ENCODE measurements at regions not wholly inside any gene's neighbourhood (a gene's known extent, or its start where the extent isn't known, plus 50 kb on each side); places are given as distances from the start of the nearest gene placed in this dataset.

- Histone ChIP-seq H3K79me2 (ENCODE audit: control insufficient read depth, low read length) (no peaks in the 10 kb centered on the region), H4K20me1 (ENCODE audit: control insufficient read depth, insufficient read depth, low read depth, low read length) (no peaks in the 10 kb centered on the region), H3K9me3 (ENCODE audit: control insufficient read depth, insufficient read depth, low read length) (peaks cover 28% of the 10 kb centered on the region), H3K27me3 (ENCODE audit: control insufficient read depth, low read length) (no peaks in the 10 kb centered on the region), H3K4me2 (ENCODE audit: low read length) (peak overlapping the region; percentile 94), H3K9me2 (replicated peaks; ENCODE audit: control insufficient read depth, low read length) (no peaks in the 10 kb centered on the region), H3F3A (ENCODE audit: control insufficient read depth, insufficient read depth) (peaks cover 14% of the 10 kb centered on the region), H3K4me1 (ENCODE audit: control insufficient read depth, low read length) (peaks cover 55% of the 10 kb centered on the region), H3K4me3 (ENCODE audit: low read length) (peak overlapping the region; percentile 71), H3K36me3 (ENCODE audit: control insufficient read depth, low read length) (peaks cover 8% of the 10 kb centered on the region; the same call in 1 of the 2 replicates), H3K27ac (ENCODE audit: low read depth, low read length) (peak overlapping the region; percentile 96)
- TF ChIP-seq EZH2phosphoT487 (IDR thresholded peaks at IDR 0.05; ENCODE audit: borderline replicate concordance, low read length) (no peak), CTCF (IDR thresholded peaks at IDR 0.05; ENCODE audit: low read depth, low read length, poor library complexity, severe bottlenecking) (no peak)
Measured at GRCh38 chr15:88403351-88403791, 63.8 kb downstream of the MRPL46 start.

GRCh38 chr15:88401996-88402656 is 65.1 kb downstream of the MRPL46 start:
- no peaks in the 10 kb centered on the region for H4K20me1 ChIP-seq (ENCODE audit: control insufficient read depth, insufficient read depth, low read depth, low read length)
- H3K9me3 ChIP-seq (ENCODE audit: control insufficient read depth, insufficient read depth, low read length): peaks cover 28% of the 10 kb centered on the region
- peaks cover 55% of the 10 kb centered on the region for H3K4me1 ChIP-seq (ENCODE audit: control insufficient read depth, low read length)
- no peaks in the 10 kb centered on the region for H3K9me2 ChIP-seq (replicated peaks; ENCODE audit: control insufficient read depth, low read length)
- H3K36me3 ChIP-seq (ENCODE audit: control insufficient read depth, low read length): peaks cover 8% of the 10 kb centered on the region; the same call in 1 of the 2 replicates
- TF ChIP-seq EZH2phosphoT487 (IDR thresholded peaks at IDR 0.05; ENCODE audit: borderline replicate concordance, low read length): no peak
- TF ChIP-seq CTCF (IDR thresholded peaks at IDR 0.05; ENCODE audit: low read depth, low read length, poor library complexity, severe bottlenecking): no peak
- H3F3A ChIP-seq (ENCODE audit: control insufficient read depth, insufficient read depth): peaks cover 14% of the 10 kb centered on the region
- peak overlapping the region; percentile 96 for H3K27ac ChIP-seq (ENCODE audit: low read depth, low read length)
- peak overlapping the region; percentile 94 for H3K4me2 ChIP-seq (ENCODE audit: low read length)
- H3K27me3 ChIP-seq (ENCODE audit: control insufficient read depth, low read length): no peaks in the 10 kb centered on the region
- H3K4me3 ChIP-seq (ENCODE audit: low read length): peak overlapping the region; percentile 71
- no peaks in the 10 kb centered on the region for H3K79me2 ChIP-seq (ENCODE audit: control insufficient read depth, low read length)

GRCh38 chr15:88401251-88401995 is 65.8 kb downstream of the MRPL46 start:
- H3K4me1 ChIP-seq (ENCODE audit: control insufficient read depth, low read length): peaks cover 59% of the 10 kb centered on the region
- H3K4me3 ChIP-seq (ENCODE audit: low read length): peak overlapping the region; percentile 71
- peaks cover 14% of the 10 kb centered on the region for H3F3A ChIP-seq (ENCODE audit: control insufficient read depth, insufficient read depth)
- H4K20me1 ChIP-seq (ENCODE audit: control insufficient read depth, insufficient read depth, low read depth, low read length): no peaks in the 10 kb centered on the region
- peak overlapping the region; percentile 96 for H3K27ac ChIP-seq (ENCODE audit: low read depth, low read length)
- H3K27me3 ChIP-seq (ENCODE audit: control insufficient read depth, low read length): no peaks in the 10 kb centered on the region
- peaks cover 28% of the 10 kb centered on the region for H3K9me3 ChIP-seq (ENCODE audit: control insufficient read depth, insufficient read depth, low read length)
- no peaks in the 10 kb centered on the region for H3K9me2 ChIP-seq (replicated peaks; ENCODE audit: control insufficient read depth, low read length)
- H3K4me2 ChIP-seq (ENCODE audit: low read length): peak overlapping the region; percentile 94
- H3K36me3 ChIP-seq (ENCODE audit: control insufficient read depth, low read length): peaks cover 8% of the 10 kb centered on the region; the same call in 1 of the 2 replicates
- TF ChIP-seq CTCF (IDR thresholded peaks at IDR 0.05; ENCODE audit: low read depth, low read length, poor library complexity, severe bottlenecking) (no peak), EZH2phosphoT487 (IDR thresholded peaks at IDR 0.05; ENCODE audit: borderline replicate concordance, low read length) (no peak)
- no peaks in the 10 kb centered on the region for H3K79me2 ChIP-seq (ENCODE audit: control insufficient read depth, low read length)

Data from DOHH2 (cell line).